NCI-H460 (cell line): ENCODE measurements at regions not wholly inside any gene's neighbourhood (a gene's known extent, or its start where the extent isn't known, plus 50 kb on each side); places are given as distances from the start of the nearest gene placed in this dataset.

ENCODE experiments used
- DNase-seq: peaks from one replicate; pipeline ENCODE4 v3.0.0-alpha.2; 2016; ENCODE audit warnings: low read depth; ENCODE audit errors: extremely low read depth

DNA sequence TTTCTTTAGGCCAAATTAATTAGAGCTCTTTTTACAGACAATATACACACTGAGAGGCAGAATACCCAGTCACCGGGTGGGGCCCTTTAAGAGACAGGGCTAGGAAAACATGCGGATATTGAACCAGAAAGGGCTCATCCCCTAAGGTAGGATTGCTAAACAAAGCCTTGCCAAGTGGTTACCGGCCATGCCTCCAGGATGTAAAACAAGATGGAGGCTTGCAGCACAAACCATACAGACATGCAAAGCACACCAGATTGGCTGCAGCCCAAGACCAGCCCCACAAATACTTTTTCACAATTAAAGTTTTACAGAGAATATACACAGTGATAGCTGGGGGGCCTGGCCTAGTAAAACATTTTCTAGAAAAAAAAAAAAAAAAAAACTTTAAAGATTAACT, 210.0 kb downstream of the KLHL4 start:
- DNase-seq, result no peak

DNA sequence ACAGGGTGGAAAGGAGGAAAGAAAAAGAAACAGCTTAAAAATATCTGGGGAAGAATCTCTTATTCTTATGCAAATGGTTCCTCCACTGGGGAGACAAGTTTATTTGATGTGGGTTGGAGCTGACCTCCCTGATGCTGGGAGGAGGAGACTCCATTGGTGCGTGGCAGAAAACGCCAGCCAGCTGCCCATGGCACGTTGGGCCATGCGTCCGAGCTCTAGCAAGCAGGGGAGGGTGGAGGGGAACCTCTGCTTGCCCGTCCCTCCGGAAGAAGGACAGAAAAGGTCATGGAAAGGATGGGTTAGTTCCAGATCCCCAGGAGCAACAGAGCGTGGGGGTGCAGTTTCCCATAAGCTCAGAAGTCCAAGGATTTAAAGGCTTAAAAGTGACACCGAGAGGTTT, 210.4 kb downstream of the KLHL4 start:
- no peak for DNase-seq

DNA sequence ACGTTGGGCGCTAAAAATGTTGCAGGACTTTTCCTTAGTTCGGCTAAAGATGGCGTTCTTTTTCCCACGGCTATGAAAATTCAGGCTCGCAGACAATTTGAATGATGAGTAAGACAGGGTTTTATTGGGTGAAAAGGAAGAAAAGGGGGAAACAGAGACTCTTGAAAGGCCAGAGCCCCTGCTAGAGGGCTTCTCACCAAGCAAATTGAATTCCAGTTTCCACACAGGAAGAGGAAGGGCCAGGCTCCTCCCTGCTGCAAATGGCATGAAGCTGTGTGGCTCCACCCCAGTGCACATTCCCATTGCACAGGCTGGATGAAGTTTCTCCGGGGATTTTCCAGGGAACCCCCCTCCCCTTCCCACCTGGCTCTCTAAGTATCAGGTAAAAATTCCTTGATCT, 210.9 kb downstream of the KLHL4 start:
- no peak for DNase-seq

DNA sequence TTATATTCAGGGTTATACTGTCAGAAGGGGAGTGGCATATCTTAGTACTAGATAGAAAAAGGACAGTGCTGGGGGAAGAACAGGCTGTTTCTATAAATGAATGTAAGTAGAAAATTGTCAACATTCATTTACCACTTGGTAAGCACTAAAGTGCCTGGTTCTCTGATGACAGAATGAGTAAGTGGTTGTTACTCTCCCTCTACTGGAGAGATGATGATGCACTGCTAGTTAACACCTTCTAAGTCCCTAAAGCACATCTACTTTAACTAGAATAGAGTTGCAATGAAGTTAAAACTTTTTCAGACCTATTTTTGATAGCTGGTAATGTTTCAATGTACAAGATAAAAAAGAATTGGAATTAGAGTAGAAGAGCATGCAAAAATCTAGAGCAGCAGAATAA, 214.5 kb downstream of the KLHL4 start:
- DNase-seq, result no peak

DNA sequence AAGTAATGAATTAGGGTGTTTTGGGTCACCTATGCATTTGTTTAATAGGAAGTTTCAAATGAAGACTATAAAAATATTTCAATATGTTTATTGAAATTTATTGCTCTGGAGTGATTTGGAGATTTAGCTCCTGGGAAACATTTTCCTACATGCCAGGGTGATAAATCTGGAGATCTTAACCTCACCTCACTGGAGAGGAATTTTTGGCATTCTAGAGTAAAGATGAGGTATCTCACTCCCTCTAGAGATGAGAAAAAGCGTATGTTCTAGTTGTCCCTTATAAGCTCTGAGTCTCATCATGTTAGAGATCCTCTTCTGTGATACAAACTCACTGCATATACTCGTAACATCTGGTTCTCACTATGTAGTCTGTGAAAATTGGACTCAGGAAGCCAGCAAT, 219.0 kb downstream of the KLHL4 start:
- no peak for DNase-seq

DNA sequence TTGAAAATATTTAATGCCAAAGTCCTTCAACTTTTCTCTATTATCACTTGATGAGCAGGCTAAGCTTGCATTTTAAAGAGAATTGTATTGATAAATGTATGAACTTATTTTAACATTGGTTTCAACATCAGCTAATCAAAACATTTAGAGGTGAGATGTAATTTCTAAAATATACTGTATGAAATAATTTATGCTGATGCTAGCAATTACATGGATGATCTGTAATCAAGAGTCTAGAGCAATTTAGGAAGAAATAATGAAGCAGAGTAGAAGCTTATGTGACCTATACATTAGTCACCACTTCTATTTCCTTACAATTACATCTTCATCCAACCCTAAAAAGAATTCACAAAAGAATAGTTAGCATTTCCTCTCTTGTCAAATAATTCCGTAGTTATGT, 226.8 kb downstream of the KLHL4 start:
- DNase-seq, result no peak

DNA sequence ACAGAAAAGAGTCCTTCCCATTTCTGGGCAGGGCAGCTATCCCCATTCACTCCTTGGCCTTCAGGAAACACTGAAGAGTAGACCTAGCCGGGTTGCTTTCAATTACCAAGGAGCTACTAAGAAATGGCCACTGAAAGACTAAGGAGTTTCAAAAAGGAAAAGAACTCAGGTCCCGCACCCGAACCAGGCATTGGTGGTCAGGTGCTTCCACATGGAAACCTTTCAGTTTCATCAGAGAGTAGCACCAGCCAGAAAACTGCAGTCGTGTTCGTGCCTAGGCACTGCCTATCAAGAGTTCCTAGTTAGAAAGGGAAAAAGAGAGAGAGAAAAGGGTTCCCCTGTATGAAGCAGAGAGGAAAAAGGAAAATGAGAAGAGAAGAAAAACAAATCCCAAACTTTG, 237.9 kb downstream of the KLHL4 start:
- DNase-seq, result no peak

DNA sequence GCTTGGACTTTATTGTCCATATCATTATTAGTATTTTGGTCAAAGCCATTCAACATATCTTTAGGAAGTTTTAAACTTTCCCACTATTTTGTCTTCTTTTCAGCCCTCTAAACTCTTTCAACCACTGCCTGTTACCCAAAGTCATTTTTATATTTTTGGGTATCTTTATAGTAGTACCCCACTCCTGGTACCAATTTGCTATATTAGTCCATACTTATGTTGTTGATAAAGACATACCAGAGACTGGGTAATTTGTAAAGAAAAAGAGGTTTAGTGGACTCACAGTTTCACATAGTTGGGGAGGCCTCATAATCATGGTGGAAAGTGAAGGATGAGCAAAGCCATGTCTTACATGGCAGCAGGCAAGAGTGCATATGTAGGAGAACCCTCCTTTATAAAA, 271.4 kb downstream of the KLHL4 start:
- DNase-seq, result no peak

DNA sequence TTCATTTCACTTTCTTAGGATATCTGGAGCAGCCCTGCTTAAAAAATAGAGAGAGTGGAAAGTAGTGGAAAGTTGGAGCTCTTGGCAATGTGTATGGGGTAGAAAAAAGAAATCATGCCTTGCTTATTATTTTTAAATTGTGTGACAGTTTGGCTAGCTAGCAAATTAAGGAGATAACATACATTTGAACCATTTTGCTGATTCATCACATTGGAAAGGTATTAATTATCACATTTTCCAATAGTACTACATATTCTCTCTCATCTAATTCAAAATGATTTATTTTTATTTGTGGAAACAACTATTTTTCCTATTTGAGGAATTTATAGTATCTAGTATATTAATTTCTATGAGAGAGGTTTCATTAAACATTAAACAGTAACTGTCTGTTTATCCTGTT, 280.4 kb downstream of the KLHL4 start:
- no peak for DNase-seq

DNA sequence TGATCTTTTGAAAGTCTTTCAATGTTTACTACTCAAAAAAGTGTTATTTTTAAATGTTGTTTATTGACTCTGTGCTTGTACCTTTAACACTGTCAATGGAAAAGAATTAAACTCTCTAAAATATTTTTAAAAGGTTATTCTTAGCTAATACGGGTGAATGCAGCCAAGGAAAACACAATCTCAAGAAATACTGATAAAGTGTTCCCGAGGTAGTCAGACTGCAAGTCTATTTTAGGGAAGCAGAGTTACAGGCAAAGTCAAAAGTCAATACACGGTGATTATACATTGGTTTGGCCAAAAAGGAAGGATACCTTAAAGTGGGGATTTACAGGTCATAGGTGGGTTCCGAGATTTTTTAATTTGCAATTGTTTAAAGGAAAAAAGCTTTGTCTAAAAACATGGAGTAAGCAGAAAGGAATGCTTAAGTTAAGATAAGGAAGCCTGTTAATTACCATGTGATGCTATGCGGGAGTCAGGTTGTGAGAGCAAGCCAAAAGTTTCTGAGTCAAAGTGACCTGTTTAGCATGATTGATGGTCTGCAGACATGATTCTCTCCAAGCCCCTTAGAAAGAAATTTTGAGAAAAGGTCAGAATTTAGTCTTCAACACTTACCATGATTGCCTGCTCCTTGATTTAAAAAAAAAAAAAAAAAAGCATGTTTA, 288.4 kb downstream of the KLHL4 start:
- DNase-seq, result no peak

DNA sequence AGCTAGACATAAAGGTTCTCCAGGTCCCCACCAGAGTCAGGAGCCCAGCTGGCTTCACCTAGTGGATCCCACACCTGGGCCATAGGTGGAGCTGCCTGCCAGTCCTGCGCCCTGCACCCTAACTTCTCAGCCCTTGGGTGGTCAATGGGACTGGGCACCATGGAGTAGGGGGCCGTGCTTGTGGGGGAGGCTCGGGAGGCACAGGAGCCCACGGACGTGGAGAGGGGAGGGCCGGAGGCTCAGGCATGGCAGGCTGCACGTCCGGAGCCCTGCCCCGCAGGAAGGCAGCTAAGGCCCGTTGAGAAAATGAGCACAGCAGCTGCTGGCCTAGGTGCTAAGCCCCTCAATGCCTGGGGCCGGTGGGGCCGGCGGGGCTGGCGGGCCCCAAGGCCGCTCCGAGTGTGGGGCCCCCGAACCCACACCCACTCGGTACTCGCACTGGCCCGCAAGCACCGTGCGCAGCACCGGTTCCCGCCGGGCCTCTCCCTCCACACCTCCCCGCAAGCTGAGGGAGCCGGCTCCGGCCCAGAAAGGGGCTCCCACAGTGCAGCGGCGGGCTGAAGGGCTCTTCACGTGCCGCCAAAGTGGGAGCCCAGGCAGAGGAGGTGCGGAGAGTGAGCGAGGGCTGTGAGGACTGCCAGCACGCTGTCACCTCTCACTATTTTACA, 291.1 kb downstream of the KLHL4 start:
- no peak for DNase-seq

DNA sequence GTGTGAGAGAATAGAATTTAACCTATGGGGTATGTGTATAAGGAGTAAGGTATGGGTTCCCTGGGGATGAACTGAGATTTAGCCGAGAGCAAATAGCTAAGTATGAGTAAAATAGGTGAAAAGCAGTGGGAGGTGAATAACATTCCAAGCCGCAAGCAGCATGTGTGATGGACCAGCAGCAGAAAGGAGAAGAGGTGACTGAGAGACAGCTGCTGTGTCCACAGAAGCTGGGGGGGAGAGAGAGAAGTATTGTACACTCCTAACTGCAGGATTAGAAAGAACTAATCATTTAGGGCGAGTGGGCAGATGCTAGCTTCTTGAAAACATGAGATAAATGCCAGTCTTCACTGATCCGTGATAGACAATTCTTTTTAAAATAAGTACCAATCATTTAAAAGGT, 296.0 kb downstream of the KLHL4 start:
- no peak for DNase-seq

DNA sequence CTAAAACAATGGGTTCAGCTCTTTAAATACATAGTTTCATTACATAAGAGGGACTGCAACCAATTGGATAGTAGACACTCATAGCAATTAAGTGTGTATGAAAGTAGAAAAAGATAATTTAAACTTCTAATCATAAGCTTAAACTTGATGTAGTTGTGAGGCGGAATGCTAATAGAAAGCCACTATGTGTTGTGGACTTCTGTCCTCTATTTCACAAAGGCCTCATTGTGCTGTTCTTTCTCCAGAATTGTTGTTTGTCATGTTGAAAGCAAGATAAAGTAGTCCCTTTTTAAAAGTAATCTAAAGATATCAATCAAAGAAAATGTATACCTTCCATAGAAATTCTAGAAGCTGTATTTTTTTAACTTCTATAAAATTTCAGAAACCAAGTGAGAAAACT, 329.4 kb downstream of the KLHL4 start:
- no peak for DNase-seq

DNA sequence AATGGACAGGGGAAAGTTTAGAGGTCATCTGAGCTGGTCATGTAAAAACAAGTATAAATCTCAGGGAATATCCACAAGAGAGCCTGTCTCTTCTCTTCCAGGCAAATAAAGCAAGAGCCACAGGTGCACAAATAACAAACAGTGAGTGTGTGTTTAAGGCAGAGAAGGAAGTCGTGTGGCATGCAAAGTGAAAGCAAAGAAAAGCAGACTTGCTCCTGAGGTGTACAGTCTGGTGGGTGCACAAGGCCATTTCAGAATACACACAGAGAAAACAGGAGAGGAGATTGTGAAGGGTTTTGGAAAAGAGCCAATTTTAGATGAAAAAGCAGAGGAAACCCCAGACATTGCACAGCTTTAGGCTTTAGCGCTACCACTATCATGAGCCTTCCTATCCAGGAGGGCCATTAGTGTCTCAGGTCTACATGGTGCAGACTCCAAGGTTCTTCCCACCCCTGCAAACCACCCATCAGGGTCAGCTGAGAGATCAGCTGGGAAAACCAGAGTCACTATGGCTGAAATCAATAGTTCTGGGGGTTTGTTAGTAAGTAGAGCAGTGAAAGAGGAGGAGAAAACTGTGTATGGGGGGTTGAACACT, 355.8 kb downstream of the KLHL4 start:
- no peak for DNase-seq

DNA sequence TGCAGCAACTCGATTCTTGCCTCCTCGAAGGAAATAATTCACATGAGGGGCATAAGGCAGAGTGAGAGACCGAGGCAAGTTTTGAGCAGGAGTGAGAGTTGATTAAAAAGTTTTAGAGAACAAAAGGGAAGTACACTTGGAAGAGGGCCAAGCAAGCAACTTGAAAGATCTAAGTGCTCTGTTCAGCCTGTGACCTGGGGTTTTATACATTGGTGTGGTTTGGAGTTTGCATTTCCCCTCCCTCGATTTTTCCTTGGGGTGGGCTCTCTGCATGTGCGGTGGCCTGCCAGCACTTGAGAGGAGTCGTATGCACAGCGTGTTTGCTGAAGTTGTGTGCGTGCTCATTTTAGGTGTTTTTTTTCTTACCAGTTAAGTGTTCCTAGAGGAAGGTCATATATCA, 356.4 kb downstream of the KLHL4 start:
- no peak for DNase-seq

DNA sequence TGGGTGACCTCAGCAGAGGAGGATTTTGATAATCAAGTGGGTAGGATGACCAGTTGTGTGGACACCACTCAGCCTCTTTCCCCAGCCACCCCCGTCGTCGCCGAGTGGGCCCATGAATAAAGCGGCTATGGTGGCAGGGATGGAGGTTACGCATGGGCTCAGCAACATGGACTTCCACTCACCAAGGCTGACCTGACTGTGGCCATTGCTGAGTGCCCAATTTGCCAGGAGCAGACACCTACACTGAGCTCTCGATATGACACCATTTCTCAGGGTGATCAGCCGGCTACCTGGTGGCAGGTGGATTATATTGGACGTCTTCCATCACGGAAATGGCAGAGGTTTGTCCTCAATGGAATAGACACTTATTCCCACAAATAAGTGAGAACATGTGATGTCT, 361.3 kb downstream of the KLHL4 start:
- no peak for DNase-seq

DNA sequence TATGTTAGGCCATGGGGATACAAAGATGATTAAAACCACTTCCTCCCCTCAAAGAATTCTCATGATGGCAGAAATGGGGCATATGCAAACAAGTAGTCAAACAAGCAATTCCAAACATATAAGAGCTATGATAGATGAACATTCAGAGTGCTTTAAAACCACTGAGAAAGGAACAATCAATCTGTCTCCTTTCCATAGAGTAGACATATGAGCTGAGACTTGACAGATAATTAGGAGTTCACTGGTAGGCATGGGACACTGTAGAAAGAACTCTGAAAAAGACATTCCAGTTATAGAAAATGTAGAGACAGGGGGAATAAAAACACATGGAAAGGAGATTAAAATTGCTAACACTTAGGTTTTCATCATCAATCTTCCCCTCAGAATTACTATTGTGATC, 372.8 kb downstream of the KLHL4 start:
- DNase-seq, result no peak

DNA sequence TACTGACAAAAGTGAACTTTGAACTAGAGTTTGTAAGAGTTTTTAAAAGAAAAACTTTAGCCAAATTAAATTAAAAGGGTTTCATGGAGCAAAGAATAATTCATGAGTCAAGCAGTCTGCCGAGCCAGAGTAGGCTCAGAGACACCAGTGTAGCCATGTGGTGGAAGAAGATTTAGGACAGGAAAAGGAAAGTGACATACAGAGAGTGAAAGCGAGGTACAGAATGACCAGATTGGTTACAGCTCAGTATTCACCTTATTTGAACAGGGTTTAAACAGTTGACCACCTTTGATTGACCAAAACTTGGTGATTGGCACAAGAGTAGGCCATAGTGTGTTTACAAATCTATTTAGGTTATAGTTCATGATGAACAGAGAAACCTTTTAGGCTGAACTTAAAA, 377.8 kb downstream of the KLHL4 start:
- no peak for DNase-seq

DNA sequence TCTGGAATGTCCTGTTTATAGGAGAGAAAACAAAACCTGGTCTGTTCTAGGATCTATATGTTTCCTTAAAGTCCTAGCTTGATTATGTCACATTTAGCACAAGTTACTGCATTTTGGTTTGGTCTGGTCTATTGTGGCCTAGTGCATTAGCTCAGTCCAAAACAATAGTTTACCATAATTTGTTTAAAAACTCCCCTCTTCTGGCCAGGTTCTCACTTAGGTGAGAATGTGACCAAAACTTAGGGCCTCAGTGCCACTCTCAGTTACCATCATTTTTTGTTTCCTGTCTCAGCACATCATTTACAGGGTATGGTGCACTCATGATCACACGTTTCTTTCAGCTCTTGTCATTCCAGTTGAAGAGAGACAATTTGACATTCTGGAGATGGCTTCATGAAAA, 378.5 kb downstream of the KLHL4 start:
- DNase-seq, result no peak

DNA sequence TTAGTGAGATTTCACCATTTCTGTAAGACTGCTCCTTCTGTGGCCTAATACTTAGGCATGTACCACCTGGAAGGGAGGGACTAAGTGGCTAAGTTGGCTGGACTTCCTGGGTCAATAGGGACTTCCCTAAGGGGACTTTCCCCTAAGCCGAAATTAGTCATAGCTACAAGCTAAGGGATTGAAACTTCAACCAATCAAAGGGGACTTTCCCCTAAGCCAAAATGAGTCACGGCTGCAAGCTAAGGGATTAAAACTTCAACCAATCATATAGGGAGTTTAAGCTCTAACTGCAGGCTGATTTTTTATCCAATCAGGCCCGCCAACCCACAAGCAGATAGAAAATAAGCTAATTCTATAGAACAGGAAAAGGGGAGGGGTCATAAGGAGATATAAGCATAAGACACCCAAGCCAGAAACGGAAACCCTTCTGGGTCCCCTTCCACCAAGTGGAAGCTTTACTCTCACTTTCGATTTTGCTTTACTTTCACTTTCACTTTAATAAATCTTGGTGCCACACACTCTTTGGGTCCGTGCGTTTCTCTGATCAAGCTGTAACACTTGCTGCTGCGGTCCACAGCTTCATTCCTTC, 382.8 kb downstream of the KLHL4 start:
- DNase-seq, result no peak

DNA sequence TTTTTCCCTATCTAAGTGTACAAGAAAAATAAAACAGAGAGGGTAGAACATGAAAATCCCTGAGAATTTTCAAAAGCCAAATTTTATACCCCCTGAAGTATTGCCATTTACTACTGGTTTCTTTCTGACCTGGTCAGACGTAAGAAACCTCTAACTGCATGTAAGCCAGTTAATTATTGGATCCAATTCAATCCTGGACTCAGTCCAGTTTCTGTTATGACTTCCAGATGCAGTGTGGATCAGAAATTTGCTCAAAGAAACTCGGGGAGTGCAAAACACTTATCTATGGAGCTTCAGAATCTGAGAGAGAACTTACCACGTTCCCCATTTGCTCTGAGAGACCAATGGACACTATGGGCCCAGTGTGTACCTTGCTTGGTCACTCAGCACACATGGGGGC, 383.5 kb downstream of the KLHL4 start:
- DNase-seq, result no peak

DNA sequence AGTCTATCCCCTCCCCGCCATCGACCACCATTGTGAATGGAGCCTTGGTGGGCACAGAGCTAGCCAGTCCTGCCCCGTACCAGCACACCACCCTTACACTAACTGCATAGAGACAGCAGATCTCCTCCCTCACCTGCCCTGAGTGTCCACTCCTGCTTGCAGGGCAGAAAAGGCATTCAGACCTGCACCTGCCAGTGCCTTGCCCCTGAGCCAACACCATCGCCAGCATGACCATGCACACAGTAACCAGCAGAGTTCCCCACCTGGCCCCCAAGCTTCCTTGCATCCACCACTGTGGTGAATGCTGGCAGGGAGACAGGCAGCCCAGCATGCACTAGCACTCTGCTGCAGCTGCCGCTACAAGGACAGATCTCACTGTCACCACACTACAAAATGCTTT, 397.1 kb downstream of the KLHL4 start:
- no peak for DNase-seq
